H1 (cell line): ENCODE measurements at regions not wholly inside any gene's neighbourhood (a gene's known extent, or its start where the extent isn't known, plus 50 kb on each side); places are given as distances from the start of the nearest gene placed in this dataset.

Experiments
- CTCF ChIA-PET: fragments of 300-600 bp; sonication (Branson Sonifier 250); formaldehyde crosslinking; loops from one replicate; lab custom pipeline; 2021; ENCODE audit not compliant: partially characterized antibody; lab: Charles Lee
- POLR2A ChIA-PET: fragments of 300-600 bp; sonication (Branson Sonifier 250); formaldehyde crosslinking; loops from one replicate; lab custom pipeline; 2021; ENCODE audit warnings: inconsistent platforms; ENCODE audit not compliant: partially characterized antibody; lab: Charles Lee
- DNase-seq, 2 experiments: peaks; one replicate each; pipeline versions ENCODE4 v3.0.0 to v3.0.0-alpha.2; 2010 to 2022; ENCODE audit warnings: low spot score in 2 of 2, low read depth in 1 of 2, mixed read lengths in 1 of 2
- FAIRE-seq: peaks from 2 replicates; lab custom pipeline; 2011; peaks lifted over from hg19 to GRCh38; lab: Jason Lieb, UNC
- H2AFZ ChIP-seq: 2 replicates; pipeline ENCODE4 v1.8.1; 2012; ENCODE audit warnings: low read length, inconsistent platforms
- H2AK5ac ChIP-seq: 2 replicates; pipeline ENCODE4 v1.6.1; 2013; ENCODE audit warnings: low read depth, low read length
- H2BK120ac ChIP-seq: replicated peaks from 2 replicates; pipeline ENCODE3; 2013; ENCODE audit warnings: low read depth, low read length, inconsistent platforms
- H2BK12ac ChIP-seq: 2 replicates; pipeline ENCODE4 v1.6.1; 2013; ENCODE audit warnings: low read depth, low read length
- H2BK15ac ChIP-seq: 2 replicates; pipeline ENCODE4 v1.6.1; 2013; ENCODE audit warnings: low read length
- H2BK20ac ChIP-seq: 2 replicates; pipeline ENCODE4 v1.6.1; 2013; ENCODE audit warnings: low read length
- H2BK5ac ChIP-seq: 2 replicates; pipeline ENCODE4 v1.6.1; 2013; ENCODE audit warnings: low read depth, low read length
- H3K14ac ChIP-seq: 2 replicates; pipeline ENCODE4 v1.6.1; 2013; ENCODE audit warnings: inconsistent platforms; ENCODE audit not compliant: insufficient read length
- H3K18ac ChIP-seq: 2 replicates; pipeline ENCODE4 v1.6.1; 2013; ENCODE audit warnings: low read length; ENCODE audit errors: extremely low read depth
- H3K23ac ChIP-seq: 2 replicates; pipeline ENCODE4 v1.6.1; 2013; ENCODE audit warnings: inconsistent platforms; ENCODE audit not compliant: insufficient read length
- H3K23me2 ChIP-seq: 2 replicates; pipeline ENCODE4 v1.6.1; 2013; ENCODE audit warnings: low read depth, low read length
- H3K27ac ChIP-seq: 2 replicates; pipeline ENCODE4 v1.6.1; 2011; ENCODE audit warnings: low read depth, low read length, inconsistent platforms
- H3K27me3 ChIP-seq, 4 experiments: replicated peaks in 1 of 4; 1 replicate in 1 of 4; 2 replicates in 3 of 4; pipeline versions ENCODE4 v1.6.1 to v1.8.1; 2011 to 2013; ENCODE audit warnings: low read length in 3 of 4, mild to moderate bottlenecking in 3 of 4, inconsistent platforms in 2 of 4, mixed read lengths in 2 of 4, moderate library complexity in 1 of 4; ENCODE audit not compliant: control insufficient read depth in 3 of 4, insufficient read depth in 3 of 4; ENCODE audit errors: extremely low read depth in 1 of 4
- H3K36me3 ChIP-seq, 4 experiments: 2 replicates each; pipeline versions ENCODE4 v1.6.1 to v1.8.1; 2011 to 2013; ENCODE audit warnings: mild to moderate bottlenecking in 4 of 4, low read length in 3 of 4, moderate library complexity in 2 of 4, control low read depth in 1 of 4, inconsistent platforms in 1 of 4; ENCODE audit not compliant: insufficient read depth in 4 of 4, control insufficient read depth in 2 of 4
- H3K4ac ChIP-seq: replicated peaks from 2 replicates; pipeline ENCODE3; 2013; ENCODE audit warnings: low read length, low read depth, mixed read lengths, inconsistent platforms; ENCODE audit not compliant: insufficient read length
- H3K4me1 ChIP-seq, 4 experiments: replicated peaks in 1 of 4; 1 replicate in 1 of 4; 2 replicates in 3 of 4; pipeline versions ENCODE4 v1.6.1 to v1.8.1; 2011 to 2013; ENCODE audit warnings: low read length in 3 of 4, inconsistent platforms in 2 of 4, mixed read lengths in 1 of 4; ENCODE audit not compliant: insufficient read depth in 4 of 4, control insufficient read depth in 3 of 4
- H3K4me2 ChIP-seq, 2 experiments: 2 replicates each; pipeline versions ENCODE4 v1.6.1 to v1.8.1; 2011 to 2013; ENCODE audit warnings: low read depth in 2 of 2, low read length in 2 of 2, control low read depth in 1 of 2, inconsistent platforms in 1 of 2, mild to moderate bottlenecking in 1 of 2; ENCODE audit not compliant: insufficient read depth in 1 of 2
- H3K4me3 ChIP-seq, 4 experiments: fragments of 200-600, 300-600 bp in 1 of 4; sonication (generic), shearing (Covaris generic), sonication (Bioruptor Twin) in 1 of 4; 2 replicates each; pipeline versions ENCODE4 v1.5.1 to v1.8.1; 2011 to 2016; ENCODE audit warnings: low read length in 4 of 4, low read depth in 3 of 4, control low read depth in 2 of 4, inconsistent platforms in 2 of 4, mild to moderate bottlenecking in 2 of 4, mixed read lengths in 1 of 4, moderate library complexity in 1 of 4; ENCODE audit not compliant: insufficient read depth in 2 of 4; ENCODE audit errors: extremely low read depth in 1 of 4
- H3K56ac ChIP-seq: replicated peaks from 2 replicates; pipeline ENCODE3; 2013; ENCODE audit warnings: low read depth, mild to moderate bottlenecking, mixed read lengths, low read length, inconsistent platforms; ENCODE audit not compliant: insufficient read length
- H3K79me1 ChIP-seq: 2 replicates; pipeline ENCODE4 v1.6.1; 2013; ENCODE audit warnings: low read depth, low read length, control low read depth
- H3K79me2 ChIP-seq, 2 experiments: 2 replicates each; pipeline versions ENCODE4 v1.6.1 to v1.8.1; 2012 to 2013; ENCODE audit warnings: low read length in 2 of 2, mild to moderate bottlenecking in 2 of 2, inconsistent platforms in 1 of 2; ENCODE audit not compliant: insufficient read depth in 2 of 2, control insufficient read depth in 1 of 2
- H3K9ac ChIP-seq, 4 experiments: replicated peaks in 1 of 4; 1 replicate in 1 of 4; 2 replicates in 3 of 4; pipeline versions ENCODE4 v1.6.1 to v1.8.1; 2011 to 2013; ENCODE audit warnings: low read depth in 3 of 4, low read length in 3 of 4, control low read depth in 2 of 4, mild to moderate bottlenecking in 2 of 4, moderate library complexity in 2 of 4, inconsistent platforms in 1 of 4; ENCODE audit errors: extremely low read depth in 1 of 4
- H3K9me3 ChIP-seq, 2 experiments: 2 replicates each; pipeline versions ENCODE4 v1.6.1 to v1.8.1; 2012 to 2013; ENCODE audit warnings: mild to moderate bottlenecking in 2 of 2, moderate library complexity in 2 of 2, control low read depth in 1 of 2, inconsistent platforms in 1 of 2, low read depth in 1 of 2, low read length in 1 of 2, mixed read lengths in 1 of 2; ENCODE audit not compliant: insufficient read depth in 2 of 2
- H4K20me1 ChIP-seq, 2 experiments: replicated peaks in 1 of 2; 2 replicates each; pipeline versions ENCODE3 to v1.8.1; 2011 to 2013; ENCODE audit warnings: inconsistent platforms in 2 of 2, low read length in 2 of 2, mild to moderate bottlenecking in 1 of 2; ENCODE audit not compliant: insufficient read depth in 2 of 2, control insufficient read depth in 1 of 2
- H4K5ac ChIP-seq: 2 replicates; pipeline ENCODE4 v1.6.1; 2013; ENCODE audit warnings: low read length, low read depth, mixed read lengths, inconsistent platforms; ENCODE audit not compliant: insufficient read length
- H4K8ac ChIP-seq: 2 replicates; pipeline ENCODE4 v1.8.0; 2013; ENCODE audit warnings: mild to moderate bottlenecking, moderate library complexity, low read length, inconsistent platforms; ENCODE audit not compliant: insufficient read depth; ENCODE audit errors: extremely low read depth
- H4K91ac ChIP-seq: replicated peaks from 2 replicates; pipeline ENCODE3; 2013; ENCODE audit warnings: low read length, mixed read lengths, inconsistent platforms; ENCODE audit not compliant: insufficient read length
- CEBPB ChIP-seq: IDR thresholded peaks from 2 replicates; pipeline ENCODE4 v1.6.1; 2012; ENCODE audit warnings: low read depth, low read length
- RFX5 ChIP-seq: IDR thresholded peaks from 2 replicates; pipeline ENCODE4 v1.6.1; 2011; ENCODE audit warnings: low read depth, low read length, improper control_type of control experiment, borderline replicate concordance
- SIRT6 ChIP-seq: IDR thresholded peaks from one replicate; pipeline ENCODE4 v1.7.1; 2012; ENCODE audit warnings: low read length, inconsistent platforms
- SP4 ChIP-seq: IDR thresholded peaks from 2 replicates; pipeline ENCODE4 v1.6.1; 2012; ENCODE audit warnings: low read length, inconsistent platforms
- WGBS, 2 experiments: shearing (Covaris generic) in 1 of 2; methylation state at CpG; one replicate each; pipeline versions ENCODE4 v1.1.6 to v1.1.7; 2013 to 2015; ENCODE audit warnings: low lambda C conversion rate in 2 of 2, mixed read lengths in 2 of 2, inconsistent platforms in 1 of 2, low coverage in 1 of 2, missing lambda C conversion rate in 1 of 2; ENCODE audit not compliant: insufficient replicate concordance in 2 of 2, insufficient coverage in 1 of 2, insufficient read length in 1 of 2; ENCODE audit errors: extremely low coverage in 1 of 2, missing lambda C conversion rate in 1 of 2; 5-methylcytosine and 5-hydroxymethylcytosine counted together

DNA sequence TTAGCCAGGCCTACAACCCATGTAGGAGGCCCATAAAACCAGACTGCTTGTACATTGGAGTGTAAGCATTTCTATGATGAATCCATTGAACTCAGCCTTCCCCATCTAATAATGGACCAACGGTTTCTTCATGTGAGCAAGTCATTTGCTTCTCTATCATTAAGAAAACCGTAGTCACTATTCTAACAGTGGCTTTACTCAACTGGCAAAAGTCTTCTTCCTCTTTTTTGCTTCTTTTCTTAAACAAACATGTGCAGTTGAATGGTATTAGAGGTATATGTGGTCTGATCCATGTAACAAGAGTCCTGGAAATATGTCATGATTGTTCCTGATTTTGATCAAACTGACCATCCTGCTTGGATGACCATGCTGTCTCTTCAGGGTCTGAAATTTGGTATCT, 132.4 kb upstream of the STXBP5 start:
- Histone ChIP-seq H3K4me1 (no peaks in the 10 kb centered on the region), H3K9ac (no peak overlapping the region), H3K56ac (no peak overlapping the region), H2AK5ac (no peak overlapping the region), H3K9me3 (no peaks in the 10 kb centered on the region), H3K14ac (no peak overlapping the region), H4K20me1 (no peaks in the 10 kb centered on the region), H4K5ac (no peak overlapping the region), H3K4ac (no peak overlapping the region), H3K4me3 (no peak overlapping the region), H3K36me3 (no peaks in the 10 kb centered on the region), H2BK120ac (no peak overlapping the region), H4K8ac (no peak overlapping the region), H3K79me1 (no peaks in the 10 kb centered on the region), H2BK20ac (no peak overlapping the region), H2BK12ac (no peak overlapping the region), H3K18ac (no peak overlapping the region), H3K27me3 (no peaks in the 10 kb centered on the region), H3K23ac (no peak overlapping the region), H4K91ac (no peak overlapping the region), H2AFZ (no peak overlapping the region), H3K79me2 (no peaks in the 10 kb centered on the region), H3K23me2 (no peaks in the 10 kb centered on the region; the same call in 1 of the 2 replicates), H2BK5ac (no peak overlapping the region), H3K4me2 (no peak overlapping the region), H3K27ac (no peak overlapping the region), H2BK15ac (no peak overlapping the region)
- FAIRE-seq = no peak
- ChIA-PET POLR2A (no interaction called here), CTCF (no interaction called here)
- TF ChIP-seq CEBPB (no peak), SP4 (no peak), RFX5 (no peak), SIRT6 (no peak)
- 91% methylated on average over 2 of the region's 2 CpGs; no CpG with 5 or more reads in 1 of the 2 experiments for WGBS, 2 experiments
- DNase-seq = no peak
